Testis (tissue), 2 donors: ENCODE measurements at regions not wholly inside any gene's neighbourhood (a gene's known extent, or its start where the extent isn't known, plus 50 kb on each side); places are given as distances from the start of the nearest gene placed in this dataset.
"Not testable (repeated sequence)": the region's sequence is repeated elsewhere in the genome, so short reads cannot be mapped to it uniquely, and the experiment has no call there.

Experiments used
- DNase-seq: peaks from one replicate; pipeline ENCODE4 v3.0.0-alpha.2; 2019
- H3K27ac ChIP-seq, 2 donors: fragments of 200-600 bp; sonication (generic); one replicate each; pipeline ENCODE4 v1.5.1; 2019
- H3K27me3 ChIP-seq: fragments of 200-600 bp; sonication (generic); one replicate; pipeline ENCODE4 v1.5.1; 2019
- H3K36me3 ChIP-seq: fragments of 200-600 bp; sonication (generic); one replicate; pipeline ENCODE4 v1.5.1; 2017; ENCODE audit warnings: low read depth; ENCODE audit errors: missing control alignments
- H3K4me1 ChIP-seq: fragments of 200-600 bp; sonication (generic); one replicate; pipeline ENCODE4 v1.5.1; 2019
- H3K4me3 ChIP-seq, 2 donors: fragments of 200-600 bp; sonication (generic); one replicate each; pipeline ENCODE4 v1.5.1; 2017 to 2019
- H3K9me3 ChIP-seq: fragments of 200-600 bp; sonication (generic); one replicate; pipeline ENCODE4 v1.5.1; 2017
- CTCF ChIP-seq, 3 experiments: fragments of 450-650 bp in 2 of 3; fragments of 200-600 bp in 1 of 3; sonication (generic) in 1 of 3; IDR thresholded peaks; one replicate each; pipeline ENCODE4 v1.5.1; 2016 to 2019; ENCODE audit warnings: antibody characterized with exemption in 3 of 3, mild to moderate bottlenecking in 2 of 3, moderate library complexity in 1 of 3
- POLR2A ChIP-seq: fragments of 450-650 bp; IDR thresholded peaks from one replicate; pipeline ENCODE4 v1.6.1; 2017; ENCODE audit warnings: antibody characterized with exemption, mild to moderate bottlenecking, moderate library complexity
- WGBS, 2 donors: methylation state at CpG; one replicate each; pipeline ENCODE4 v1.1.5; 2018; 5-methylcytosine and 5-hydroxymethylcytosine counted together
- intact Hi-C: fragments of 100-400 bp; cut with DNase I; formaldehyde crosslinking; loops from one replicate; pipeline ENCODE4 v1.15.1; 2023; ENCODE audit warnings: low total_unique reads

GRCh38 chr1:14403961-14404645 is 194.4 kb upstream of the KAZN start:
- WGBS, 2 donors, result 86 to 95% methylated on average over 13 of the region's 13 CpGs
- H3K9me3 ChIP-seq, result no peaks in the 10 kb centered on the region
- intact Hi-C loops, result no loop called here

DNA sequence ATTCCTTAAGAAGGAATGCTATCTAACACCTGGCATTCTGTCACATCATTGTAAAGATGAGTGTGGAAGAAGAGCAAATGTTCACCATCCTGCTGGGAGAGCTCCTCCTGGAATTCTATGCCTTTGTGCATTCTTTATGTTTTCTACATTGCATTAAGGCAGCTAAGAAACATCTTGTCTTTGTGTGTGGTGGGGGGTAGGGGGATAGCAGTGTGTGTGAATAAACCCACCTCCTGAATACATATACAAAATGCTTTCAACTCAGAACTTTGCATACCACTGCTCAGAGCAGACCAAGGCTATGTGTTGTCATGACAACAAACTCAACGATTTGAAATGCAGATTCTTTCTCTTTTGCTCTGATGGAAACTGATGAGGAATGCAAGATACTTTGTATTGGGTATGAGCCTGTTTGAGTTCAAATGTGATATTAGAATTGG is 193.6 kb upstream of the KAZN start:
- 21 to 22% methylated on average over 1 of the region's 1 CpG for WGBS, 2 donors
- H3K27me3 ChIP-seq, result no peaks in the 10 kb centered on the region
- TF ChIP-seq POLR2A (no peak), CTCF (IDR thresholded peaks at IDR 0.05) (no peak)
- intact Hi-C loops, result no loop called here
- no peaks in the 10 kb centered on the region for H3K4me1 ChIP-seq
- DNase-seq, result no peak
- H3K36me3 ChIP-seq, result no peaks in the 10 kb centered on the region
- H3K4me3 ChIP-seq, result no peak overlapping the region
- H3K27ac ChIP-seq, result no peak overlapping the region
- no peaks in the 10 kb centered on the region for H3K9me3 ChIP-seq

More at GRCh38 chr1:14403961-14404645, 194.4 kb upstream of the KAZN start:
- TF ChIP-seq CTCF (IDR thresholded peaks at IDR 0.05), result no peak
- TF ChIP-seq POLR2A, result no peak
- no peaks in the 10 kb centered on the region for H3K36me3 ChIP-seq
- H3K4me1 ChIP-seq, result no peaks in the 10 kb centered on the region
- H3K4me3 ChIP-seq, result no peak overlapping the region
- no peaks in the 10 kb centered on the region for H3K27me3 ChIP-seq
- H3K27ac ChIP-seq, result no peak overlapping the region
- no peak for DNase-seq

DNA sequence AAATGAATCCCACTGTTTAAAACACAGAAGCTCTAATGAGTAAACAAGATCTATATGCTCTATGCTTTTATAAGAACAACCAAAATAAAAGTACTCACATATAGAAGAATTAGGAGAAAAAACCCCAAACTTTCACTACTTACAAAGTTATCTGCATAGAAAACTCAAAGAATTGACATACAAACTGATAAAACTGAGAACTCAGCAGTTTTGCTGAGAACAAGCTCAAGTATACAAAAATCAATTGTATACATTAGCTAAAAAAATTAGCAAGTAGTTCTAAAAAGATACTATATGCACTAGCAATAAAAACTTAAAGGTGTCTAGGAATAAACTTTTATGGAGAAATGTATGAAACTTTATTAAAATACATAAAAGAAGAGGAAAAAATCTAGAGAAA is 186.2 kb upstream of the KAZN start:
- intact Hi-C loops, result no loop called here
- Histone ChIP-seq H3K4me1 (no peaks in the 10 kb centered on the region), H3K4me3 (no peak overlapping the region), H3K9me3 (no peaks in the 10 kb centered on the region), H3K27me3 (no peaks in the 10 kb centered on the region), H3K27ac (no peak overlapping the region), H3K36me3 (no peaks in the 10 kb centered on the region)
- DNase-seq, result no peak
- TF ChIP-seq POLR2A, result no peak
- no peak for TF ChIP-seq CTCF (IDR thresholded peaks at IDR 0.05)

GRCh38 chr1:14413819-14414490 is 184.5 kb upstream of the KAZN start:
- no peak overlapping the region for H3K4me3 ChIP-seq
- 36% methylated on average over 5 of the region's 5 CpGs for WGBS, 2 donors
- no peaks in the 10 kb centered on the region for H3K36me3 ChIP-seq
- H3K27ac ChIP-seq, result no peak overlapping the region
- DNase-seq, result no peak
- intact Hi-C loops, result no loop called here
- TF ChIP-seq POLR2A (no peak), CTCF (IDR thresholded peaks at IDR 0.05) (no peak)
- no peaks in the 10 kb centered on the region for H3K4me1 ChIP-seq
- no peaks in the 10 kb centered on the region for H3K9me3 ChIP-seq
- H3K27me3 ChIP-seq, result no peaks in the 10 kb centered on the region

- H3K4me1 ChIP-seq, result no peaks in the 10 kb centered on the region
- no peak overlapping the region for H3K27ac ChIP-seq
- H3K9me3 ChIP-seq, result no peaks in the 10 kb centered on the region
- WGBS, 2 donors, result 52 to 82% methylated on average over 3 of the region's 3 CpGs
- TF ChIP-seq POLR2A (no peak), CTCF (IDR thresholded peaks at IDR 0.05) (no peak)
- intact Hi-C loops, result no loop called here
- no peaks in the 10 kb centered on the region for H3K36me3 ChIP-seq
- H3K27me3 ChIP-seq, result no peaks in the 10 kb centered on the region
- no peak overlapping the region for H3K4me3 ChIP-seq
- no peak for DNase-seq
Observed at GRCh38 chr1:14415396-14415795, 183.1 kb upstream of the KAZN start.

GRCh38 chr1:14419778-14420218 is 178.7 kb upstream of the KAZN start:
- H3K9me3 ChIP-seq, H3K4me1 ChIP-seq, intact Hi-C loops, H3K36me3 ChIP-seq, H3K27ac ChIP-seq, H3K27me3 ChIP-seq: not testable (repeated sequence)
- peak; percentile 71 for DNase-seq
- 84% methylated on average over 15 of the region's 15 CpGs for WGBS, 2 donors
- peak overlapping the region; percentile 8 to 20 for H3K4me3 ChIP-seq
